PFSK-1 (cell line): ENCODE measurements at regions not wholly inside any gene's neighbourhood (a gene's known extent, or its start where the extent isn't known, plus 50 kb on each side); places are given as distances from the start of the nearest gene placed in this dataset.

Experiments
- FOXP2 ChIP-seq: optimal IDR thresholded peaks from 2 replicates; pipeline ENCODE3; 2011; ENCODE audit warnings: borderline replicate concordance, control low read depth, inconsistent platforms; ENCODE audit not compliant: insufficient read depth; ENCODE audit errors: extremely low read length, extremely low read depth
- POLR2AphosphoS5 ChIP-seq: IDR thresholded peaks from 2 replicates; pipeline ENCODE4 v1.6.1; 2012; ENCODE audit warnings: low read depth, mild to moderate bottlenecking, control low read depth, low read length, moderate library complexity
- REST ChIP-seq, 2 experiments: IDR thresholded peaks; 2 replicates each; pipeline versions ENCODE4 v1.6.1 to v1.8.0; 2011 to 2012; ENCODE audit warnings: low read depth in 2 of 2, low read length in 2 of 2, control low read depth in 1 of 2, inconsistent platforms in 1 of 2, mild to moderate bottlenecking in 1 of 2, moderate library complexity in 1 of 2; ENCODE audit not compliant: insufficient read depth in 1 of 2
- SIN3A ChIP-seq: IDR thresholded peaks from 2 replicates; pipeline ENCODE4 v1.6.1; 2012; ENCODE audit warnings: mild to moderate bottlenecking, low read length, moderate library complexity, borderline replicate concordance; ENCODE audit not compliant: insufficient read depth
- TAF1 ChIP-seq: IDR thresholded peaks from 2 replicates; pipeline ENCODE4 v1.6.1; 2012; ENCODE audit warnings: low read length, control low read depth, borderline replicate concordance; ENCODE audit not compliant: insufficient read depth

- TF ChIP-seq FOXP2 (no peak), POLR2AphosphoS5 (no peak), TAF1 (no peak), REST (IDR thresholded peaks at IDR 0.05; ENCODE audit: insufficient read depth in 1 of 2, low read depth in 2 of 2, low read length in 2 of 2) (no peak), SIN3A (no peak)
Observed at GRCh38 chr12:77629141-77629540, 201.6 kb upstream of the NAV3 start.

- no peak for TF ChIP-seq REST (IDR thresholded peaks at IDR 0.05; ENCODE audit: insufficient read depth in 1 of 2, low read depth in 2 of 2, low read length in 2 of 2)
- no peak for TF ChIP-seq SIN3A
- no peak for TF ChIP-seq POLR2AphosphoS5
- TF ChIP-seq TAF1 = no peak
Observed at GRCh38 chr12:77625441-77625840, 205.3 kb upstream of the NAV3 start.

- TF ChIP-seq POLR2AphosphoS5 (no peak), SIN3A (no peak), TAF1 (no peak), FOXP2 (no peak), REST (IDR thresholded peaks at IDR 0.05; ENCODE audit: insufficient read depth in 1 of 2, low read depth in 2 of 2, low read length in 2 of 2) (no peak)
Observed at GRCh38 chr12:77619425-77619824, 211.3 kb upstream of the NAV3 start.

- TF ChIP-seq FOXP2 = no peak
- TF ChIP-seq REST (IDR thresholded peaks at IDR 0.05; ENCODE audit: insufficient read depth in 1 of 2, low read depth in 2 of 2, low read length in 2 of 2) = no peak
- TF ChIP-seq POLR2AphosphoS5 = no peak
- no peak for TF ChIP-seq SIN3A
Observed at GRCh38 chr12:77617818-77618217, 212.9 kb upstream of the NAV3 start.

GRCh38 chr12:77615332-77615731 is 215.4 kb upstream of the NAV3 start:
- TF ChIP-seq POLR2AphosphoS5 (no peak), FOXP2 (no peak), REST (IDR thresholded peaks at IDR 0.05; ENCODE audit: insufficient read depth in 1 of 2, low read depth in 2 of 2, low read length in 2 of 2) (no peak), TAF1 (no peak), SIN3A (no peak)
